Activated T-cell treated with anti-CD3 and anti-CD28 coated beads, Interleukin-2, amount 50 U/mL, for 72 hours (primary cell): ENCODE measurements at regions not wholly inside any gene's neighbourhood (a gene's known extent, or its start where the extent isn't known, plus 50 kb on each side); places are given as distances from the start of the nearest gene placed in this dataset.

Experiments used
- ATAC-seq, 2 donors: fragments of 150-1000 bp; cut with Tn5 transposase; replicated peaks in 1 of 2; 2 replicates each; pipeline ENCODE4 v1.10.0; 2021; ENCODE audit warnings: moderate library complexity in 2 of 2, mild to moderate bottlenecking in 1 of 2
- DNase-seq, 2 donors: peaks; one replicate each; pipeline ENCODE4 v3.0.0; 2021 to 2022; ENCODE audit warnings: mixed read lengths in 1 of 2
- H3K27ac Mint-ChIP-seq: one replicate; pipeline ENCODE4 v1.8.0; 2022; ENCODE audit warnings: mild to moderate bottlenecking, moderate library complexity, mixed read lengths
- H3K27me3 Mint-ChIP-seq: one replicate; pipeline ENCODE4 v1.8.0; 2022; ENCODE audit warnings: low read depth, mixed read lengths
- H3K36me3 Mint-ChIP-seq, 2 donors: one replicate each; pipeline ENCODE4 v1.8.0; 2022; ENCODE audit warnings: mixed read lengths in 2 of 2, mild to moderate bottlenecking in 1 of 2; ENCODE audit not compliant: insufficient read depth in 2 of 2
- H3K4me1 Mint-ChIP-seq: one replicate; pipeline ENCODE4 v1.8.0; 2022; ENCODE audit warnings: low read depth, mixed read lengths
- H3K4me3 Mint-ChIP-seq, 2 donors: one replicate each; pipeline ENCODE4 v1.8.0; 2022; ENCODE audit warnings: mild to moderate bottlenecking in 2 of 2, mixed read lengths in 2 of 2, moderate library complexity in 2 of 2
- H3K9me3 Mint-ChIP-seq, 2 donors: one replicate each; pipeline ENCODE4 v1.8.0; 2022; ENCODE audit warnings: mixed read lengths in 2 of 2

GRCh38 chr15:29891096-29891457 is 68.8 kb upstream of the TJP1 start:
- H3K36me3 Mint-ChIP-seq = no peaks in the 10 kb centered on the region
- peaks cover 4 to 6% of the 10 kb centered on the region in 2 donors for H3K9me3 Mint-ChIP-seq
- ATAC-seq (peak in 1 of 2 donors; percentile 76), DNase-seq (no peak)
- no peak overlapping the region for H3K27ac Mint-ChIP-seq
- H3K27me3 Mint-ChIP-seq = peaks cover 33% of the 10 kb centered on the region
- no peak overlapping the region for H3K4me3 Mint-ChIP-seq
- H3K4me1 Mint-ChIP-seq = no peaks in the 10 kb centered on the region

GRCh38 chr15:29890336-29891095 is 68.2 kb upstream of the TJP1 start:
- Mint-ChIP-seq H3K9me3 (peaks cover 3 to 5% of the 10 kb centered on the region in 2 donors), H3K27ac (no peak overlapping the region), H3K4me1 (no peaks in the 10 kb centered on the region), H3K4me3 (no peak overlapping the region), H3K36me3 (no peaks in the 10 kb centered on the region), H3K27me3 (peaks cover 33% of the 10 kb centered on the region)
- ATAC-seq (no peak), DNase-seq (no peak)

- peak; percentile 40 to 87 for ATAC-seq
- DNase-seq = peak in 1 of 2 donors; percentile 12
- Mint-ChIP-seq H3K27me3 (peaks cover 34% of the 10 kb centered on the region), H3K27ac (no peak overlapping the region), H3K9me3 (peaks cover 0 to 2% of the 10 kb centered on the region in 2 donors), H3K36me3 (no peaks in the 10 kb centered on the region), H3K4me3 (no peak overlapping the region), H3K4me1 (no peaks in the 10 kb centered on the region)
These were observed 67.5 kb upstream of the TJP1 start for GRCh38 chr15:29889542-29890329.

- DNase-seq (no peak), ATAC-seq (no peak)
- H3K27me3 Mint-ChIP-seq = peaks cover 34% of the 10 kb centered on the region
- peaks cover 0 to 2% of the 10 kb centered on the region in 2 donors for H3K9me3 Mint-ChIP-seq
- no peaks in the 10 kb centered on the region for H3K36me3 Mint-ChIP-seq
- H3K4me1 Mint-ChIP-seq = no peaks in the 10 kb centered on the region
- no peak overlapping the region for H3K4me3 Mint-ChIP-seq
- H3K27ac Mint-ChIP-seq = no peak overlapping the region
These were observed 66.4 kb upstream of the TJP1 start for GRCh38 chr15:29888646-29889045.

- H3K4me3 Mint-ChIP-seq = no peak overlapping the region
- no peak overlapping the region for H3K27ac Mint-ChIP-seq
- H3K27me3 Mint-ChIP-seq = peaks cover 29% of the 10 kb centered on the region
- peaks cover 0 to 2% of the 10 kb centered on the region in 2 donors for H3K9me3 Mint-ChIP-seq
- ATAC-seq (no peak), DNase-seq (no peak)
- no peaks in the 10 kb centered on the region for H3K36me3 Mint-ChIP-seq
- no peaks in the 10 kb centered on the region for H3K4me1 Mint-ChIP-seq
These were observed 65.5 kb upstream of the TJP1 start for GRCh38 chr15:29887721-29888120.

GRCh38 chr15:29885183-29885582 is 62.9 kb upstream of the TJP1 start:
- Mint-ChIP-seq H3K27me3 (peaks cover 18% of the 10 kb centered on the region), H3K9me3 (no peaks in the 10 kb centered on the region), H3K4me3 (no peak overlapping the region), H3K27ac (no peak overlapping the region), H3K36me3 (no peaks in the 10 kb centered on the region), H3K4me1 (no peaks in the 10 kb centered on the region)
- ATAC-seq = no peak
- no peak for DNase-seq

- no peaks in the 10 kb centered on the region for H3K9me3 Mint-ChIP-seq
- H3K36me3 Mint-ChIP-seq = no peaks in the 10 kb centered on the region
- H3K27ac Mint-ChIP-seq = no peak overlapping the region
- DNase-seq (no peak), ATAC-seq (no peak)
- no peaks in the 10 kb centered on the region for H3K4me1 Mint-ChIP-seq
- peaks cover 11% of the 10 kb centered on the region for H3K27me3 Mint-ChIP-seq
- no peak overlapping the region for H3K4me3 Mint-ChIP-seq
These were observed 60.9 kb upstream of the TJP1 start for GRCh38 chr15:29883126-29883525.

- Mint-ChIP-seq H3K27ac (no peak overlapping the region), H3K4me1 (no peaks in the 10 kb centered on the region), H3K27me3 (peaks cover 5% of the 10 kb centered on the region), H3K36me3 (no peaks in the 10 kb centered on the region), H3K4me3 (no peak overlapping the region), H3K9me3 (no peaks in the 10 kb centered on the region)
- ATAC-seq (no peak), DNase-seq (no peak)
These were observed 58.6 kb upstream of the TJP1 start for GRCh38 chr15:29880886-29881285.

- peaks cover 5% of the 10 kb centered on the region for H3K27me3 Mint-ChIP-seq
- no peak for DNase-seq
- H3K9me3 Mint-ChIP-seq = no peaks in the 10 kb centered on the region
- H3K27ac Mint-ChIP-seq = no peak overlapping the region
- no peaks in the 10 kb centered on the region for H3K4me1 Mint-ChIP-seq
- H3K4me3 Mint-ChIP-seq = no peak overlapping the region
- no peak for ATAC-seq
- H3K36me3 Mint-ChIP-seq = no peaks in the 10 kb centered on the region
These were observed 58.1 kb upstream of the TJP1 start for GRCh38 chr15:29880341-29880740.

GRCh38 chr15:29874977-29875376 is 52.7 kb upstream of the TJP1 start:
- H3K27ac Mint-ChIP-seq = no peak overlapping the region
- peaks cover 27% of the 10 kb centered on the region for H3K27me3 Mint-ChIP-seq

GRCh38 chr15:29873947-29874411 is 51.7 kb upstream of the TJP1 start:
- DNase-seq (no peak), ATAC-seq (no peak)
- Mint-ChIP-seq H3K27me3 (peaks cover 32% of the 10 kb centered on the region), H3K4me3 (no peak overlapping the region), H3K9me3 (no peaks in the 10 kb centered on the region), H3K36me3 (no peaks in the 10 kb centered on the region), H3K27ac (no peak overlapping the region), H3K4me1 (no peaks in the 10 kb centered on the region)

More at GRCh38 chr15:29874977-29875376, 52.7 kb upstream of the TJP1 start:
- H3K4me1 Mint-ChIP-seq = no peaks in the 10 kb centered on the region
- H3K36me3 Mint-ChIP-seq = no peaks in the 10 kb centered on the region
- no peaks in the 10 kb centered on the region for H3K9me3 Mint-ChIP-seq
- H3K4me3 Mint-ChIP-seq = no peak overlapping the region
- DNase-seq = no peak
- ATAC-seq = no peak

GRCh38 chr15:29873264-29873663 is 51.0 kb upstream of the TJP1 start:
- H3K36me3 Mint-ChIP-seq = no peaks in the 10 kb centered on the region
- no peaks in the 10 kb centered on the region for H3K9me3 Mint-ChIP-seq

GRCh38 chr15:29872716-29873115 is 50.4 kb upstream of the TJP1 start:
- peaks cover 35% of the 10 kb centered on the region for H3K27me3 Mint-ChIP-seq
- no peaks in the 10 kb centered on the region for H3K4me1 Mint-ChIP-seq
- no peak overlapping the region for H3K4me3 Mint-ChIP-seq
- H3K27ac Mint-ChIP-seq = no peak overlapping the region
- no peaks in the 10 kb centered on the region for H3K9me3 Mint-ChIP-seq
- H3K36me3 Mint-ChIP-seq = no peaks in the 10 kb centered on the region
- ATAC-seq = no peak
- DNase-seq = no peak

More at GRCh38 chr15:29873264-29873663, 51.0 kb upstream of the TJP1 start:
- H3K27me3 Mint-ChIP-seq = peaks cover 35% of the 10 kb centered on the region
- H3K27ac Mint-ChIP-seq = no peak overlapping the region
- H3K4me1 Mint-ChIP-seq = no peaks in the 10 kb centered on the region
- no peak for DNase-seq
- no peak overlapping the region for H3K4me3 Mint-ChIP-seq
- no peak for ATAC-seq
